ENCODE measurements at regions not wholly inside any gene's neighbourhood (a gene's known extent, or its start where the extent isn't known, plus 50 kb on each side); places are given as distances from the start of the nearest gene placed in this dataset.
"Not testable (repeated sequence)": the region's sequence is repeated elsewhere in the genome, so short reads cannot be mapped to it uniquely, and the experiment has no call there.

GRCh38 chr14:89521988-89522387 is 105.0 kb upstream of the FOXN3 start:
- DNase-seq (ENCODE audit: low spot score), result no peak
- intact Hi-C loops (cut with DNase I), result no loop called here

GRCh38 chr14:89519040-89519439 is 102.0 kb upstream of the FOXN3 start:
- no peak for DNase-seq (ENCODE audit: low spot score)
- intact Hi-C loops (cut with DNase I), result no loop called here

- no peak for DNase-seq (ENCODE audit: low spot score)
- intact Hi-C loops (cut with DNase I), result no loop called here
Measured at GRCh38 chr14:89516173-89516572, 99.1 kb upstream of the FOXN3 start.

GRCh38 chr14:89514601-89515000 is 97.6 kb upstream of the FOXN3 start:
- no peak for DNase-seq (ENCODE audit: low spot score)
- intact Hi-C loops (cut with DNase I), result no loop called here

- intact Hi-C loops (cut with DNase I), result no loop called here
- no peak for DNase-seq (ENCODE audit: low spot score)
Measured at GRCh38 chr14:89509891-89510290, 92.9 kb upstream of the FOXN3 start.

- DNase-seq (ENCODE audit: low spot score), result no peak
- intact Hi-C loops (cut with DNase I), result no loop called here
Measured at GRCh38 chr14:89508863-89509262, 91.8 kb upstream of the FOXN3 start.

GRCh38 chr14:89507926-89508460 is 91.0 kb upstream of the FOXN3 start:
- DNase-seq (ENCODE audit: low spot score), result no peak
- intact Hi-C loops (cut with DNase I), result no loop called here

- no peak for DNase-seq (ENCODE audit: low spot score)
- intact Hi-C loops (cut with DNase I), result no loop called here
Measured at GRCh38 chr14:89507521-89507920, 90.5 kb upstream of the FOXN3 start.

- intact Hi-C loops (cut with DNase I); DNase-seq (ENCODE audit: low spot score): not testable (repeated sequence)
Measured at GRCh38 chr14:89506891-89507452, 89.9 kb upstream of the FOXN3 start.

GRCh38 chr14:89504602-89505313 is 87.7 kb upstream of the FOXN3 start:
- intact Hi-C loops (cut with DNase I), result no loop called here
- no peak for DNase-seq (ENCODE audit: low spot score)

- no peak for DNase-seq (ENCODE audit: low spot score)
- intact Hi-C loops (cut with DNase I), result no loop called here
Measured at GRCh38 chr14:89504091-89504490, 87.1 kb upstream of the FOXN3 start.

- no peak for DNase-seq (ENCODE audit: low spot score)
- intact Hi-C loops (cut with DNase I), result no loop called here
Measured at GRCh38 chr14:89503431-89503996, 86.5 kb upstream of the FOXN3 start.

- DNase-seq (ENCODE audit: low spot score), result no peak
- intact Hi-C loops (cut with DNase I), result no loop called here
Measured at GRCh38 chr14:89502966-89503365, 85.9 kb upstream of the FOXN3 start.

GRCh38 chr14:89501381-89501780 is 84.3 kb upstream of the FOXN3 start:
- no peak for DNase-seq (ENCODE audit: low spot score)
- intact Hi-C loops (cut with DNase I), result loop anchor here in 1 of 2 donors (2.0 kb wide), 1 partner anchor 73 kb away; no protein-coding TSS in a partner anchor

- no peak for DNase-seq (ENCODE audit: low spot score)
- intact Hi-C loops (cut with DNase I), result loop anchor here in 1 of 2 donors (2.0 kb wide), 1 partner anchor 74 kb away; no protein-coding TSS in a partner anchor
Measured at GRCh38 chr14:89500303-89500702, 83.3 kb upstream of the FOXN3 start.

- DNase-seq (ENCODE audit: low spot score), result no peak
- intact Hi-C loops (cut with DNase I), result no loop called here
Measured at GRCh38 chr14:89498878-89499277, 81.8 kb upstream of the FOXN3 start.

GRCh38 chr14:89495718-89496117 is 78.7 kb upstream of the FOXN3 start:
- DNase-seq (ENCODE audit: low spot score), result no peak
- intact Hi-C loops (cut with DNase I), result no loop called here

GRCh38 chr14:89493877-89494634 is 77.0 kb upstream of the FOXN3 start:
- DNase-seq (ENCODE audit: low spot score), result no peak
- intact Hi-C loops (cut with DNase I), result no loop called here

- intact Hi-C loops (cut with DNase I), result no loop called here
Measured at GRCh38 chr14:89493406-89493805, 76.4 kb upstream of the FOXN3 start.

More at GRCh38 chr14:89493406-89493805, 76.4 kb upstream of the FOXN3 start:
- no peak for DNase-seq (ENCODE audit: low spot score)

All from posterior vena cava (tissue), 2 donors.